GM10266 (cell line): ENCODE measurements at regions not wholly inside any gene's neighbourhood (a gene's known extent, or its start where the extent isn't known, plus 50 kb on each side); places are given as distances from the start of the nearest gene placed in this dataset.

Experiments
- DNase-seq: peaks from one replicate; pipeline ENCODE4 v3.0.0; 2012; ENCODE audit errors: extremely low spot score
- TF ChIP-seq, protein P1 (sequence below): IDR thresholded peaks from 2 replicates; pipeline ENCODE4 v1.5.1; 2012; ENCODE audit warnings: mild to moderate bottlenecking, low read depth; ENCODE audit not compliant: control insufficient read depth, insufficient read depth; ENCODE audit errors: missing control alignments

GRCh38 chr6:95503568-95503967, 73.8 kb upstream of the MANEA start:
- TF ChIP-seq, protein P1, sequence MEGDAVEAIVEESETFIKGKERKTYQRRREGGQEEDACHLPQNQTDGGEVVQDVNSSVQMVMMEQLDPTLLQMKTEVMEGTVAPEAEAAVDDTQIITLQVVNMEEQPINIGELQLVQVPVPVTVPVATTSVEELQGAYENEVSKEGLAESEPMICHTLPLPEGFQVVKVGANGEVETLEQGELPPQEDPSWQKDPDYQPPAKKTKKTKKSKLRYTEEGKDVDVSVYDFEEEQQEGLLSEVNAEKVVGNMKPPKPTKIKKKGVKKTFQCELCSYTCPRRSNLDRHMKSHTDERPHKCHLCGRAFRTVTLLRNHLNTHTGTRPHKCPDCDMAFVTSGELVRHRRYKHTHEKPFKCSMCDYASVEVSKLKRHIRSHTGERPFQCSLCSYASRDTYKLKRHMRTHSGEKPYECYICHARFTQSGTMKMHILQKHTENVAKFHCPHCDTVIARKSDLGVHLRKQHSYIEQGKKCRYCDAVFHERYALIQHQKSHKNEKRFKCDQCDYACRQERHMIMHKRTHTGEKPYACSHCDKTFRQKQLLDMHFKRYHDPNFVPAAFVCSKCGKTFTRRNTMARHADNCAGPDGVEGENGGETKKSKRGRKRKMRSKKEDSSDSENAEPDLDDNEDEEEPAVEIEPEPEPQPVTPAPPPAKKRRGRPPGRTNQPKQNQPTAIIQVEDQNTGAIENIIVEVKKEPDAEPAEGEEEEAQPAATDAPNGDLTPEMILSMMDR: no peak

GRCh38 chr6:95511404-95511803, 65.9 kb upstream of the MANEA start:
- TF ChIP-seq, protein P1: no peak
- DNase-seq: no peak

More at GRCh38 chr6:95503568-95503967, 73.8 kb upstream of the MANEA start:
- DNase-seq: no peak

DNA sequence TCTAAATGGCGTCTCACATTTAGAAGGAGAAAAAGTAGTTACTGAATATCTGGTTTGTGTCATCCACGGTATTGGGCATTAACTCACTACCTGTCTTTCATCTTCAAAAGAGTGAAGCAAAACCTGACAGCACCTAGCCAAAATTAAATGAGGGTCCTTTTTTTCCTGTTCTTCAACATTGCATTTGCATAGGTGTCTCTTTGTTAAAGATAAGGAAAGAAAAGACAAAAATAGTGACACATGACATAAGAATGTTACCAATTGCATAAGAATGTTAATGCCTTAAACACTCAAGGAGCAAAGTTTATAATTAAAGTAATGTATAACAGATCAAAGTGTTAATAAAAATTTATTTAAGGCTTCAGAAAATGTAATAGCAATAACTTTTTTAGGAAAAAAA, 61.4 kb upstream of the MANEA start:
- TF ChIP-seq, protein P1: no peak
- DNase-seq: no peak

GRCh38 chr6:95517004-95517403, 60.3 kb upstream of the MANEA start:
- no peak for DNase-seq
- TF ChIP-seq, protein P1: no peak

DNA sequence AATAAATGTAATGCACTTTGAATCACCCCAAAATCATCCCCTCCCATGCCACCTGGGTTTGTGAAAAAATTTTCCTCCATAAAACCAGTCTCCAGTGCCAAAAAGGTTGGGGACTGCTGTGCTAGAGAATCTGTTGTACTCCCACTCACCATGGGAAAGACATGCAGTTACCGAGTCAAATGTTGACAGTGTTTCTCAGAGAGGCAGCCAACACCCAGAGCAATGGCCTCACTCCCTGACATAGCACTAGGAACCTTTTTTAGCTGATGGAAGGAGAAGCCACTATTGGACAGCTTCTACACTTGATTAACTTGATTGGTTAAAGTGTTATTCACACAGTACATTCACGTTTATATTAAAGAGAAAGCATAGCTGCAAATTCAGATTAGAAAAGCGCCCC, 59.8 kb upstream of the MANEA start:
- TF ChIP-seq, protein P1: no peak
- no peak for DNase-seq

DNA sequence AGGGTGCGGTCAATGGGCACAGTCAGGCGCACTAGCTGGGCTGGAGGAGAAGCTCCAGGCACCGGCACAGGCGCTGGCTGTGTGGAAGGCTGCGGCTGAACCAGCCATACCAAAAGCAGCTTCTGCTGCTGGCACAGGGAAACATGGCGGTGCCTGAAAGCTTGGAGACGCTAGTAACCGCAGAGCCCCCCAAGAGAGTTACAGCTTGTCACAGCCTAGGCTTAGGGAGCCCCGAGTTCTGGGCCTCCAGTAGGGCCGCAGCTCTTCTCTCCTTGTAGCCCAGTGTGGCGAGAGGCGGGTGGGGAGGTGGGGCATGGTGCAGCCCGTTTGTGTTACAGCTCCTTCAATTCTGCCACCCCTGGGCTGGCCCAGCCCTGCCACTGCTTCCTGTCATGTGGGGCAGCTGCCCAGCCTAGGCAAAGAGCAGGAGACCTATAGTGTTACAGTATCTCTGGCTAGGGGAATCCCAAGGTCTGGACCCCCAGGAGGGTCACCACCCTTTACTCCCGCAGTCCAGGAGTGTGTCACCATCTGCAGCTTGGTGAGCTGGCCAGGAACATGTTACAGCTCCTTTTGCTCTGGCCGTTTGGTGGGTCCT, 58.6 kb upstream of the MANEA start:
- no peak for DNase-seq
- TF ChIP-seq, protein P1: no peak

- TF ChIP-seq, protein P1: no peak
- no peak for DNase-seq
These were observed 57.9 kb upstream of the MANEA start for GRCh38 chr6:95519228-95520037.
